ENCODE measurements at regions not wholly inside any gene's neighbourhood (a gene's known extent, or its start where the extent isn't known, plus 50 kb on each side); places are given as distances from the start of the nearest gene placed in this dataset.
"Not testable (repeated sequence)": the region's sequence is repeated elsewhere in the genome, so short reads cannot be mapped to it uniquely, and the experiment has no call there.

- no peak for DNase-seq
Observed at GRCh38 chr2:156956161-156956560, 301.3 kb upstream of the GALNT5 start.

DNA sequence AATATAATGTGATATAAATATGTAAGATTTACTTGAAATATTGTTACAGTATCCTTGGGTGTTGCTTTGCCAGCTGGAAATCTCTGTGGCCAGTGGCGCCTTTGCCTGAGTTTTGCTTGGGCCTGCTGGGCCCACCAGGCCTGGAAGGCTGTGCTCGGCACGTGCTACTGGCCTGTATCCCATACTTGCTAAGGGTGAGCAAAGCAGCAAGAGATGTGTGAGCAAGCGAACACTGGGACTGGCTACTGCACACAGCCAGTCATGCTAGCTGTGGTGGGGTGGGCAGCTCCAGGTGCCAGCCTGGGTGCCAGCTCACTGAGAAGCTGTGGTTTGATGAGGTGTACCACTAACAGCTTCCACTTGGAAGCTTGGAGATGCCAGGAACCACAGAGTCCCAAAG is 299.1 kb upstream of the GALNT5 start:
- DNase-seq: no peak

- DNase-seq: no peak
Observed at GRCh38 chr2:156959481-156959880, 298.0 kb upstream of the GALNT5 start.

DNA sequence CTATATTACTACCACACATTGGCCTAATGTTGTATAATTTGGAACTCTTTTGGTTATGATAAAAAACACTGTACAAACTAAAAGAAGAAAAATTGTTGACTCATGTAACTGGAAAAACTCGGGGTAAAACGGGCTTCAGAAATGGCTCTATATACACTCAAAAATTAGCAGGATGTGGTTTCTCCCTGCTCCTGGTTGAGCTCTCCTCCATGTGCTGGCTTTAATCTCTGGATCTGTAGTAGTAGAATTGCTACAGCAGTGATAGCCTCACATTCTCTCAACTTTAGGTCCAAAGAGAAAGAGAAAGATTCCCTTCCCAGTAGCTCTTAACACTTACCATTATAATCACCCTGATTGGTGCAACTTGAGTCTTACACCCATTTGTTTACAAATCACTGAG is 274.9 kb upstream of the GALNT5 start:
- DNase-seq: no peak

GRCh38 chr2:156986339-156986988 is 271.0 kb upstream of the GALNT5 start:
- no peak for DNase-seq

GRCh38 chr2:156999661-157000060 is 257.8 kb upstream of the GALNT5 start:
- no peak for DNase-seq

DNA sequence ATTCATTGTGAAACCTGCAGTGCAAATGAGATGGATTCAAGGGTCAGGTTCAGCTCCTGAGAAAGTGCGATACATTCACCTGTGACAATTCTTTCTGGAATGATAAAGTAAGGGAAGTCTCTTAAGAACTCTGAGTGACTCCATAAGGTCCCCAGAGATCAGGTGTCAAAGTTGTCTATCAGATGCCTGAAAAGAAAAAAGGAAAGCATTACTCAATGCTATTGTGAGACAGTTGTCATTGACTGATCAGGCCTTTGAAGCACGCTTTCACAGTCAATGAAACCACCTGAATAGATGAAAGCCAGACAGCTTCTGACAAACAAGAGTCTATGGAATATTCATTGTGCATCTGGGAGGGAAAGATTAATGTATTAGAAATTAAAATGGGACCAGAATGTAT is 252.7 kb upstream of the GALNT5 start:
- no peak for DNase-seq

DNA sequence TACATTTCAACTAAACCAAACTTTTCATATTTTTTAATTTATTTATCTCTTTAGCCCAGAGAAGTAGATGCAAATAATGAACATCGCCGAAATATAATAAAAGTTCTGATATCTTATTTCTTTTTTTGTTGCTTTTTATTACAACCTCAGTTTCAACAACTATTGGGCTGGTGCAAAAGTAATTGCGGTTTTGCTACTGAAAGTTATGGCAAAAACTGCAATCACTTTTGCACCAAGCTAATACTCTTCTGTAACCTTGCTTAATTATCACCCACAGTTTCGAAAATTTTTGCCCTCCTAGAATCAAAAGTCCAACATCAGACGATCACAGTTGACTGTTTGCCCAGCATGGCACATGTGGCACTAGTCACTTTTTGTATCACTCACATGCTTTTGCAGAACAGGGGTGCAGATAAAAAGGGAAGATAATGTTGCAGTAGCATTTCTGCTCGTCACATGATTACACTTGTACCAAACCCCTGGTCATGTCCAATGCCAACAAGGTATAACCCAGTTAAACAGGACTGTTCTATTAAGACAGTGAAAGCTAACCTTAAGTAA is 242.4 kb upstream of the GALNT5 start:
- no peak for DNase-seq

GRCh38 chr2:157023264-157023663 is 234.2 kb upstream of the GALNT5 start:
- not testable (repeated sequence) for DNase-seq

GRCh38 chr2:157024129-157024528 is 233.4 kb upstream of the GALNT5 start:
- peak in 1 of 3 donors; percentile 10 for DNase-seq

DNA sequence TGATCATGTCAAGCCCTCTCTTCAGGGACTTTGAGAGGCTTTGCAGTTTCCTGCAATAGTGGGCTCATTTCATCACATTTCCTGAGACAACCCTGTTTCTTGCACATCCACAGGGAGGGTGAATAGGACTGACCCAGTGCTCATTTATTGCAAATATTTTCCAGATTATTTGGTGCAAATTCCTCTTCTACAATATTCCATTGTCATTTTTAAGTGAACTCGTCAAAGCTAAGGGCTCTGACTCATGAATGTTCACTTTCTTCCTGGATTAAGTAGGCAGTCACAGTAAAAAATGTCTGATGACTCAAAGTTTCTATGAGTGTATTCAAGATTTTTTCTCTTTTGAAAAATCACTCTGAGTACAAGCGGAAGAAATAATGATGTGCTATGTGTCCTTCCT is 225.5 kb upstream of the GALNT5 start:
- DNase-seq: no peak

- no peak for DNase-seq
Observed at GRCh38 chr2:157036726-157037125, 220.8 kb upstream of the GALNT5 start.

DNA sequence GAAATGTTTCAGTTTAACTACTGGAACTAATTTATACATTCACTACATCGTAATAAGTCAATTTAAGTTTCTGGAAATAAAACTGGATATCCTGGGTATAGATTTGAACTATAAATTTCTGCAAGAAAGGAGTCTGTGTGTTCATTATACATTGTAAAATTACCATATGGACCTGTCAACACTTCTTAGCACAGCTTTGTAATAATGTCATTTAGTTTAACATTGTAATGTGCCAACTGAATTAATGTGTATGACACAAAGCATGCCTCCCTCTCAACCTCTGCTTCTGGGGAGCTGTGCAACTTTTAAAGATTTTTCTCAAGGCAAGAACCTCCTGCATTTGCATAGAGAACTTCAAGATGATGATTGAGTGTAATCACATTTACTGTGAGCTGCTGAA is 213.7 kb upstream of the GALNT5 start:
- DNase-seq: no peak

DNA sequence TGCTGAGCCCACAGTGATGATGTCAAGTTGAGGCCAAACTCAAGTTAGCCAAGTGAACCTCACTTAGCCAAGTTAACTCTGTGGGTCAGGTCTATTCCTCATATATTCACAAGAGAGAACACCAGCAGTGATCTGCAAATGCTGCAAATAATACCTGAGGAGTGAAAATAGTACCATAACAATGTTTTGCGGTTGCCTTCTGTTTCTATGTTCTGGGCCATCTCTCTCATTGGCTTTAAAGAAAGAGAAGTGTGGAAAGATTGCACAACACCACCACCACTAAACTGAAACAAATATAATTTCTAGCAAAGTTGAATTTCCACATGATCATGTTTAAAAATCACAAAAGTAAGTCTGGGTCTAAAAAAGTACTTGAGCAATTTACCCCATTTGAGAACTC is 211.1 kb upstream of the GALNT5 start:
- no peak for DNase-seq

DNA sequence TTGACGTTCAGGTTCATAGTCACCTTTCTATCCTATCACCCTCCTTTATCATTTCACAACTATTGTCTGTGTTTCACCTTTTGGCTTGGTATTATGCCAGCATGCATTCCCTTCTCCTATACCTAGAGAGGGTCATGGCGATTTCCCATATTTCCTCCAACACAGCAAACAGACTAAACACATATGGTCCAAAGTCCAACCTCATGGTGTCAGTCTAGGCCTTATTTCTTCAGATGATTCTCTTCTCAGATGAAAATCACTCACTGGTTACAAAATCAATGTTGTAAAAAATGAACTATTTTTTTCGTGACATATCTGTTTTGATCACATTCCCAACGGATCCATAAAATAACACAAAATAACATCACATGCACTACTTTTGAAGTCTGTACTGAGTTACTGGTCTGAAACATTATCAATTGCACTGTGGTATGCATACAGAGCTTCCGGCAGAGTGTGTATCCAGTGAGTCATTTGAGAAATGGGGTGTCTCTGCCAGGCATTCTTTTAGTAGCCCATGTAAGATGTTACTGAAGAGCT is 204.8 kb upstream of the GALNT5 start:
- no peak for DNase-seq

- no peak for DNase-seq
Observed at GRCh38 chr2:157053876-157054275, 203.6 kb upstream of the GALNT5 start.

DNA sequence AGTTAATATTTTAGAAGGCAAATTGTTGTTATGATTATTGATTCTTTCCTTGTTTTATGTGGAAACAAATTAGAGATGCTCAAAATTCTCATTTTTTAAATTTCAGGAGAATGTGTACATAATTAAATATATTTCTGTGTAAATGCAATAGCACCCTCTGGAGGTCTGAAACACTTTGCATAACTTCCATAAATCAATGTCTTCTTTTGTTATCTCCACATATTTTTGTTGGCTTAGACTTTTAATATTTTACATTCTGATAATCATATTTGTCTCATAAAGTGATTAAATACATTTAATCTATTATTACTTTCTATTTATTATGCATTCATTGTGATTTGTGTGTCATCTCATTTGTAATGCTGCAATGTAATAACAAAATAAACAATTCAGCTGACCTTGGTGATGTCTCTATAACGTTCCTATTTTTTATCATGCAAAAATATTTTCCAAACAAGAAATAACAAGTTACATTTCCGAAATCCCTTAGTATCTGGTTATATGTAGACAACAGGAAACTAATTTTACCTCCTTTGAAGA is 201.8 kb upstream of the GALNT5 start:
- peak in 2 of 3 donors; percentile 24 to 30 for DNase-seq

DNA sequence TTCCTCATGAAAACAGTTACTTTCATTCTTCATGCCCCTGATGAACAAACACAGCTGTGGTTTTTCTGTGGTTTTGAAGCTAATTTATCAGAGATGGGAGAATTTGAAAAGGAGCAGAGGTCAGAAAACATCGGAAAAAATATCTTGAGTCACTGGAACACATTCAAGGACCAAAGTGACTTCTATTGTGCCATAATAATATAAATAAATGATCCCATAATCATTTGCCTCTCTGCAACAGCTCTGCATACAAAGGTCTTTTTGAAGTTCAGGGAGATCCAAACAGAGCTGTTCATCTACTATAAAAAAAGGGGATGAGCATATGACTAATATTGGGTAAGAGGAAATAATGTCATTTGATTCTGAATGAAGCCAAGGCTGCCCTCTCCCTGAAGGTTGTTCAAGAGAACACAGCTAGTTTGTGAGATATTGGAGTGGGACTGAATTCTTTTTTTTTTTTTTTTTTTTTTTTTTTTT is 201.3 kb upstream of the GALNT5 start:
- peak in 1 of 3 donors; percentile 20 for DNase-seq

DNA sequence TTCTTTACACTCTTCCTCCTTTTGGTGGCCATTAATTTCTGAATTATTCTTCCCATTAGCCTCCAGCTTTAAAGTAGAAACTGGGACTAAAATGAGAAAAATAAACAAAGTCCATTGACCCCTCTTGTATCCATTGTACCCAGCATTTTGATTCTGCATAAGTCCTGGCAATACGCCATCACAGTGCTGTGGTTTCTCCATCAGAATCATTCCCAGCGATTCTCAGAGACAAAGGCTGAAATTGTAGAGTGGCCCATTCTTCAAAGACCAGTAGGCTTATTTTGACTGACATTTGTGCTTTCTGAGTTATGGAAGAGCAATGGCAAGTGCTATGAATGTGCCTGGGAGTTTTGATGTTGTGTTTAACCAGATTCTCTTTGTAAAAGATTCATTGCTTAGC is 199.3 kb upstream of the GALNT5 start:
- DNase-seq: no peak

GRCh38 chr2:157059036-157059435 is 198.5 kb upstream of the GALNT5 start:
- DNase-seq: no peak

GRCh38 chr2:157061799-157062198 is 195.7 kb upstream of the GALNT5 start:
- DNase-seq: no peak

- no peak for DNase-seq
Observed at GRCh38 chr2:157067562-157067961, 189.9 kb upstream of the GALNT5 start.

GRCh38 chr2:157068237-157068636 is 189.3 kb upstream of the GALNT5 start:
- no peak for DNase-seq

DNA sequence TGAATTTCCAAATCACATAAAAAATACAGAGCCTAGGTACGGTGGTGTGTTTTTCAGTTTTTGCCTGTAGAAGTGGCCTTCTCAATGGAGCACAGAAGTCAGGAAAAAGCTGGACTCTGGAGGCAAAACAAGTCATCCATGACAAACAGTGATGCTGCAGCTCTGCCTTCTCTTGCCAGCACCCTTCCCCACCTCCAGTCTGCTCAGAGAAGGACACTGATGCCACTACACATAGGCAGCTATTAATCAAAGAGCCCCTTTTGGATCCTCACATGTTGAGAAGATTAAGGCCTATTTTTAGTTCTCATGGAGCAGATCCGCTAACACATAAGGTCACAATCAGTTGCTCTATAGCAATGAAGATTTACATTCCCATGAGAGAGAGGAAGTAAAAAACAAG is 181.6 kb upstream of the GALNT5 start:
- no peak for DNase-seq
